ENCODE measurements at regions not wholly inside any gene's neighbourhood (a gene's known extent, or its start where the extent isn't known, plus 50 kb on each side); places are given as distances from the start of the nearest gene placed in this dataset.
A peak's percentile ranks its signal among the peaks of the same experiment; 100 is the strongest.

DNA sequence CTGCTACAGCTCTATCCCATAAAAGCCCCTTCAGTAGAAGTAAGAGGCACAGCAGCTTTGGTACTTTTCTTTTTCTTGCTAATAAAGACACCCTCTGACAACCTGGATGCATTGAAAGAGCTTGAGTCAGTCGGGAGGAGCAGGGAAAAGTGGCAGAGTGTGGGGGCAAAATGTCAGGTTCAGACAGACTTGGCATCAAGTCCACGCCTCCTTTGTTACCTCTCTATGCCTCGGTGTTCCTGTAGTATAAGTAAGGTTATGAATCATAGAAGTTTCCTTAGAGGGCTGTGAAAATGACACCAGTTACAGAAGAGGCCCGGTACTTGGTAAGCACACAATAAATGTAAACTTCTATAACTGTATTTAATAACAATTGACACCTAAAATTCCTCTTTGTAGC is 133.9 kb downstream of the ESM1 start:
- no peak for DNase-seq

DNA sequence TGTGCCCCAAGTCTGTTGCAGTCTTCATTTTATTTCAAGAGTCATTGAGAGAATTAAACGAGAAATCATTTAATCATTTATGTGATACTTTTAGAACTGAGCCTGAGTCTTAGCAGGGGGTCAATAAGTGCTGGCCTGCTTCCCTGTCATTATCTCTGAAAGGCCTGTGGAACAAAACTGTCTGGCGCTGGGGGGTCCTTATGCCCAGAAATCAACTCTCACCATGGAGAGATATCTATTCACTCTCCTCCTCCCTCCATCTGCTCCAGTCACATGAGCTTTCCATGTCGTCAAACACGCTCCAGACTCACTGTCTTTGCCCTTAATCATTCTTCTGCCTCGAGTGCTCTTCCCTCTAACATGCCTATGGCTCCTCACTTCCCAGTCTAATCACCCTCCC is 136.8 kb downstream of the ESM1 start:
- no peak for DNase-seq

DNA sequence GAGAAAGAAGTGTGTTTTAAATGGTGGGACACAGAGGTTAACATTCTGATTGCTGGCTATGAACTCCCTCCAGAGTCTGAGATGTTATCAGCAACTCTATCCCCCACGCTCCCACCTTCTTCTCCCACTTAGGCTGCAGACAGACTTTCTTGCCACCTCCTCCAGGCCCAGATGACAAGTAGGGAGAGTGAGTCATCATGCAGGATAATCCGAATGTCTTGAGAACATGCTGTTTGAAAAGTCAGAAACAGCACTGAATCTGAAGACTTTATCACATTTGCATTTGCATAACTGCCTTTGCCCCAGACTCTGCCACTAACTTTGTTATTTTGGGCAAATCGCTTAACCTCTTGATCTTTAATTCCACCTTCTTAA is 139.8 kb downstream of the ESM1 start:
- no peak for DNase-seq

DNA sequence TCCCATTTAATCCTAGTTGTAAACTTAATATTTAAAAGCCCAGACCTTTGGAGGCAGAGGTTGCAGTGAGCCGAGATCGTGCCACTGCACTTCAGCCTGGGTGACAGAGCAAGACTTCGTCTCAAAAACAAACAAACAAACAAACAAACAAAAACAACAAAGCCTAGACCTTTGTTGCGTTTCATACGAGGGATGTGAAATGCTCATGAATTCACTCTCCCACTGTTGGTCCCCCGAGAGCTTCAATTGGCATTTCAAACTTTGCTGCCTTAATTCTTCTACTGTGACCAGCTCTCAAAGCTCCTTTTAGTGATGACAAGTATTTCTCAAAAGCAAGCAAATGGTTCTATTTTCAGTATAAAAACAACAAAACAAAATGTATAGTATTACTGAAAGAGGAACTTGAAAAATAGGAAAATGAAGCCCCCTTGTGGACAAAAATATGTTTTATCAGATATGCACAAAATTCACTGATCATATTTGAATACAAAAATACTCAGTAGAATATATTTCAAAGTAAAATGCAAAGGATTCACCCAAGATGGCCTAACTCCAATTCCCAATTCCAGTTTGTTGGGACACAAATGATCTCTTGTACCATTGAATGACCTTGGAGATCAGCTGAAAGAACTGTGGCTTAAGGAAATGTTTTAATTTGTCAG is 140.4 kb downstream of the ESM1 start:
- DNase-seq: peak; percentile 82

DNA sequence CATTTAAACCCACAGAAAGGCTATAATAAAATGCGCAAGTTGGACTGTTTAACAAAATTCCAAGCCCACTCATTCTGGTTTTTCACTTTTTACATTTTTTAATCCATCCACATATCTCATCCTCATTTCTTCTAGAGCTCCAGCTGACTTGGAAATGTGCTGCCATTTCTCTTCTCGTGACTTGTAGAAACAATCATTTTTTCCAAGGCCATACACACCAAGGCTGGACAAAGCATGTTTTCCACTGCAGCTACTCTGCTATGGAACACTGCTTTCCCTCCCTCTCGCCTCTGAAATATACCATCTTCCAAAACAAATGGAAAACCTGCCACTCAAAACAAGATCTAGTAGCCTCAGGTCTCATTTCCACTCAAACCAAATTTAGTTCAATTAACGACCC is 141.1 kb downstream of the ESM1 start:
- DNase-seq: no peak

DNA sequence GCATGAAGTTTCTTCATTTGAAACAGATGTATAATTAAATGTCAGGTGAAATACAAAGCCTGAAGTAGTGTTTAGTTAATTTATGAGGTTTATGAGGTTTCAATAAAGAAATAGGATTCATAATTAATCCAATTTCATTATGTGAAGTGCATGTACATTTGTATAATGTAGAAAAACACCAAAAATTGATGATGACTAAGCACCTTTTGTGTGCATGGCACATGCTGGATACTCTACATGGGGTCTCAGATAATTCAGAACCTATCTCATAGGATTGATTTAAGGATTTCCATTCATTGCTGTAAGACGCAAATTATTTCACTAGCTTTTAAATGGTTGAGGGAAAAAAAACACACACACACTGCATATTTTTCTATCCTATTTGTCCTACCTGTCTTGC is 143.9 kb downstream of the ESM1 start:
- no peak for DNase-seq

DNA sequence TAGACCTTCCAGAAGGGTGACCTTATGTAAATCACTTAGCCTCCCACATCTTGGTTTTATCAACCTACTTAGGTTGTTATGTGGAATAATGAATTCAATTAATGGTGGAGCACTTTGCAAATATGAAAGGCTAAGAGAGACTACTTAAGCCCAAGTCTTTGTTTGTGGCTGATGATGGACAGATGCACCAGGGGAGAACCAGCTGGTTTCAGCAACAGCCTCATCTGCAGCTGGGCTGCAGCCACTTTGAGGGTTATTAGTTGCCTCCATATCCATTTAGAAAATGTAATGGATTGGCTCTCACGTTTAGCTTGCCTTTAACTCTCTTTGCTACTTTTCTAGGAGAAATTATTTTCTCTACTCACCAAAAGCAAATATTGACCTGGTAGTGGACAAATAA is 146.6 kb downstream of the ESM1 start:
- DNase-seq: no peak

DNA sequence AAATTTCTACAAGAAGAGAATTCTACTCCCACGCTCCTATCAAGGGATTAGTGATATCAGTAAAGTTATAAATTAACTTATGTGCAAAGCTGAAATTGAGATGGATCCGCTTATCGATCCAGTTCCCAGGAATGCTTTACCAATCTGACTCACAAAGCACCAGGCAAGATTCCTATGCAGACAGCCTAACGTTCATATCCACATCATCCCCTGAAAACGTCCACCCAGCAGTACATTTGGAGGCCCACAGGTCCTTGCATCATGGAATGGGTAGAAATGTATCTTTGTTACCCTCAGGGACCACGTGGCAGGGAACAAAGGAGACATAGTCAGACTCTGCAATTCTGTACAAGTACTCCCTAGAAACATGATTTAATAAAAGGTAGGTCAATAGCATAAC is 147.4 kb downstream of the ESM1 start:
- DNase-seq: no peak

DNA sequence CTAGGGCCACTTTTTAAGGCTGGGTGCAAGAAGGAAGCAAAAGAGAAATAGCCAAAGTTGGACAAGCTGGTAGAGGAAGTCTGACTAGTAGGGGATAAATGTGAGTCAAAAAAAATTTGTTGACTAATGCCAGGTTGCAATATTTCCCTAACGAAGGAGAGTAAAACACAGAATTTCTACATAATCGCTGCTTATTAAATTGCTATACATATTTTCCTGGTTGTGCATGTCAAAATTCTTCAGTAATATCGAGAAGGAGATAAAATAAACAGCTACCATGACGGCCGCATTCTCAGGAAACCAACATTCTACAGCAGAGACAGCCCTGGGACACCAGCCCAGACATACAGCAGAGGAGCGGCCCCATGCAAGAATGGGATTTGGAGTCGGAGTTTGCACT is 148.3 kb downstream of the ESM1 start:
- no peak for DNase-seq

DNA sequence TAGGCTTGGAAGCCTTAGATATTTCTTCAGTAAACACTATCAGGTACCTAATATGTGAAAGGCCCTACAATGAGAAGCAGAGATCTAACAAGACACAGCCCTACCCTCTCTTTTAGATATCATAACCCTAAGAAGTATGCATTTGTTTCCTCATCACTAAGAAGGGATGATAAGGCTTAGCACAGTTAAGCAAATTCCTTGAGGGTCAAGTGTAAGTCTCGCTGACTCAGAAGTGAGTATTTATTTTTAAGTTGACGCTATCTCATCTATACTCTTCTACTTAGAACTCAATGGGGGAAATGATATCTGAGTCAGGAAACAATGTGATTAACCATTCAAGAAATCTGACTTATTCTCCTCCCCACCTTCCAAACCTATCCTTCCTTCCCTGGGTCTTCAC is 149.7 kb downstream of the ESM1 start:
- DNase-seq: no peak

DNA sequence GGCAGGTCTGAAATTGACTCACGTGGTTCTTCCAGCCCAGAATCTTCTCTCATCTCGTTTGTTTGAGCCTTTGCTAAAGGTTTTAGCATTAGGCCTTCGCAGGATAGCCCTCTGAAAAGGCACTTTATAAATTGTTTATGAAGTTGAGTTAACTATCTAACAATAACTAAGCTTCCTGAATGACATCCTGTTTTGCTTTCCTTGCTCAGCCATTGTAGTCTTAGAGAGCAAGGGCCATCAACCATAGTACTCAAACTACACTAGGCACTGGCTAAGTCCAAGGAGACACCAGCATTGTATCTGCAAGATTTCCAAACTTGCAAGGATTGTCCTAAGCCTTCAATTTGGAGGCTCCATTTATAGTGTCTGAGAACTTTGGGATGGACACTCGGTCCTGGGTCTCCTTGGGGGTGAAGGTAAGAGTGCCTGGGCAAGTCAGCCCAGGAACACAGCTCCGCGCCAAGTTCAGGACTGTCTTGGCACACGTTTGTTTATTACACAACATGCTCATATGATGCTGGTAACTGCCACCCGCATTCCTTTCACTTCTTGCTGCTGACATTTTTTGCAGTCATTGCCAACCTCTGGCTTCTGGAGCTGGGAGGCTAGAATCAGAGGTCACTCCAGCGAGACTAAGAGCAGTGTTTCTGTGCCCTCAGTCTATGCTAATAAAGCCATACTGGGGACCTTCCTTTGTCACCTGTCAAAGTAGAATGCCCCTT is 151.1 kb downstream of the ESM1 start:
- DNase-seq: no peak

DNA sequence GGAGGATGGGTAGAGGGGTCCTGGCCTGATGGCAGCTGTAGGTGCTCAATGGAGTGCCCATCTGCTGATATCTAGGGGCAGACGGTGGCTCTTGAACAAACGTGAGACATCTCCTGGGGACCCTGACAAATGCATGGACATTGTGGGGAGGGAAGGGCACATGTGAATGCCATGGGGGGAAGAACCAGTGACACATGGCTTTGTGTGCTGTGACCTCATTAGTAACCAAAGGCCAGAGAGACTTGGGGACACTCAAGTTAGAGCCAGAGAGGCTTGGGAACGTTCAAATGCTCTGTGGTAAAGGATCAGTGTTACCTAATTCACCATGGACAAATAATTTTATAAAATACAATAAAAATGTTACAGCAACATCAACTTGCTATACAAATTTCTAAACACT is 151.8 kb downstream of the ESM1 start:
- no peak for DNase-seq

DNA sequence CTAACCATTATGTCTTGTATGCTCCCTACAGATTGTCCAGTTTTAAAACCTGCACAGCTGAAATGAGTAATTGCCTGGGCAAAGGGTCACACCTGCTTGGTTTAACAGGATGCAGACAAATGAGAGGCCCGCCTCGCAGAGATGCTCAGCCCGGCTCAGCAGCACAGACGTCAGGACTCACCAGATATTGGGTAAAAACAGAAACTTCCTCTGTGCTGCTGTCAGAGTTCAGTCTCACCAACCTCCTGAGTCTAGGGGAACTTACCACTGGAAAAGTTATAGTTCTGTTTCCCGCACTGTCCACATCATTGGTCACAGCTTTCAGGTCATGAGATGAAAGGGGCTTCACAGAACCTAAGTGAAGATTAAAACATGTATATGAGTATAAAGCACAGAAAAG is 152.5 kb downstream of the ESM1 start:
- DNase-seq: no peak

DNA sequence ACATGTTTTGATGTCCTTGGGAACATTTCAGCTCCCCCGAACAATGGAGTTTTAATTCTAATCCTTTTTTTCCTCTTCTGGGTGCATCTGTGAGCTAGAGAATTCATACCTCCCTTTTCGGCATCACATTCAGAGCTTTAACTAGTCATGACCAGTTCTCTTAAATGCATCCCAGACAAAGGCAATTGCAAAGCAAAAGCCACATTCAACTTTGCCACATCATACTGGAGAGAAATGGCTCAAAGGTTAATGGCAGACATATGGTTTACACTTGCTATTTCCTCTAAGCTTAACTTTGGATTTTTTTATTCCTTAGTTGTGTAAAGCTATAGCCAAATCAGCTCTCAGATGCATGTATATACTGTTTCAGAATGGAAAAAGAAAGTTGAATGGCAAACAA is 153.3 kb downstream of the ESM1 start:
- DNase-seq: no peak

DNA sequence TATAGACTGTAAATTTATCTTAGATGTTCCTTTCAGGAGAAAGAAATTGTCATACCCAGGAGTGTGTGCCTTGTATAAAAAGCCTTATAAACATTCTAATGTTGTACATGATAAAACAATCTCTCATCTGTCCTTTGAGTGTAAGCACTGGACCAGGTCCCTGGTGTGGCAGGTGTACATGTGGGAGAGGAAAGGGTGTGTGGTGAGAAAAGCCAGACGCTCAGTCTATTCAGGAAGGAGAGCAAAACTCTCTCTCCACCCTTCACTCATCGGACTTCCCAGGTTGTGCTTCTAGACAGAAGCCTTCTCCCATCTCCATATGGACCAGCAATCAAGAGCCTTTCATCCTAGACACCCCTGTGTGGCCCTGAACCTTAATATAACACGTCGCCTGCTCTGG is 154.2 kb downstream of the ESM1 start:
- no peak for DNase-seq

DNA sequence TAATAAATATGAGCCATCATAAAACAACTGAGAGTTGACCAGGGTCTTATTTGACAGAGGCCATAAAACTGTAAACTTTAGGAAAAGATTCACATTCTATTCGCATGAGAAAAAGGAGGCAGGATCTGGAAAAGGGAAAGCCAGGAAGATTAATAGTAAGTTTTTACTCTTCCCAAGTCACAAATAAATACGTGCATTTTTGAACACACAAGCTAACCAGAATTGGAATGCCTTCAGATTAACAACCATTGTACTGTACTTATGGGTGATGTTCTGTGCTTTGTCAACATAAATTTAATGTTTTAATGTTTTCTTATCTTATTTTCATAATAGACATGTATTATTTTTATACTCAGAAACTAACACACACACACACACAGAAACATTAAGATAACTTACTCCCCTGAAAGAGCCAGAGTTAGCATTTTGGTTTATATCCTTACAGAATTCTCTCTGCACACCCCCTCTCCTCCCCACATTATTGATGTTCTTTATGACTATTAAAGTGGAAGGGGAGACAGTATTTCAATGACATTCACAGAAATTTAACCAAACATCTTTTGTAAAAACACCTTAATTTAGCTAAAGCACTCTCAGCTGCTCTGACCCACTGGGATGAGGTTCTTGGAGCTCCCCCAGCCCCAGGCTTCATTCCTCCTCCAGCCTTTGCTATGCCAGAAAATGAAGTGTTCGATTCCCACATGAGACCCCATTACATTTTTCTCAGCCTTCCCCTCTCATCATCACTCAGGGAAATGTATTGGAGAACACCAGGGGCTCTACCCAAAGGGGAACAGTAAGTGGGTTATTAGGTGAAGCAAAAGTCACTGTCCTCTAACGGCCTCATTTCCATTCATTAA is 155.5 kb downstream of the ESM1 start:
- no peak for DNase-seq

DNA sequence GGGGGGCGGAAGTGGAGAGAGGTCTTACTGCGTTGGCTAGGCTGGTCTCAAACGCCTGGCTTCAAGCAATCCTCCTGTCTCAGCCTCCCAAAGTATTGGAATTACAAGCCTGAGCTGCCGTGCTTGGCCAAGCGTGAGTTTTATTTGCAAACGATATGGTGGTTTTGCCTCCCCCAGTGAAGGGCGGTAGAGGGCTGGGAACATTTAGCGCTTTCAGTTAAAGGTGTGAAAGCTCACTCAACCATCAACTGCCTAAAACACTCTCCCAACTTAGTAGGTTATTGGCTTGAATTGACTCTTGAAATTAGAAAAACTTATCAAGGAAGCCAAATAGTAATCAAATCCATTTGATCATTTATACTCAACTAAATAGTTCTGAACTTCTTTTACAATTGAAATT is 156.3 kb downstream of the ESM1 start:
- DNase-seq: no peak

DNA sequence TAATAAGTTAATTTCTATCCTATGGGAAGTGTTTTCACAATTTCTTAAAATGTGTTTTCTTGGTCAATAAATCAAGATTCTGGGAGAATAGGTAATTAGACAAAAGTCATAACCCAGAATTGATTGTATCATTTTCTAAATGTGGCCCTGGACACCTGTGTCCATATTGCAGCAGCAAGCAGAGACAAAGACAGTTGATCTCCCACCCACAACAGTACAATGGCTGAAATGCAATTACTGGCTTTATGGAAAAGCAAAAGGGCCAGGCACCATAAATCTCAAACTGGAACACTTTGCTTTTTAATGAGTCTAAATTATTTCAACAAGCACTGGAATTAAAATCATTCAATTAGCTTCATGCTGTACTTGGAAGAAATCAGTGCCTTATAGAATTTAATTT is 157.2 kb downstream of the ESM1 start:
- no peak for DNase-seq

DNA sequence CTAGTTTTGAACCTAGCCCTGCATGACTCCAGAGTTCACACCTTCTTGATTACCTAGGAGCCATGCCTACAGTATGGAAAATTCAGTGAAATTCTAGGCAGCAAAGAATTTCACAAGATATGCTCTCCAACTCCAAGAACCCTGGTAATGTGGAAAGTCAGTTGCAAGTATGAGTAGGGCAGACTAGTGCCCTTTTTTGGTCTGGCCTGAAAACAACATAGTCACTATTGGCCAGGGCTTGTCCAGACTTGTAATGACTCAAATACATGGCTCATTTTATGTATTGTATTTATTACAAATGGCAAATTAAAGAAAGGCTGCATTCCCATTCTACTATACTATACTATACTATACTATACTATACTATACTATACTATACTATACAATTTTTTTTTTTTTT is 160.4 kb downstream of the ESM1 start:
- no peak for DNase-seq

DNA sequence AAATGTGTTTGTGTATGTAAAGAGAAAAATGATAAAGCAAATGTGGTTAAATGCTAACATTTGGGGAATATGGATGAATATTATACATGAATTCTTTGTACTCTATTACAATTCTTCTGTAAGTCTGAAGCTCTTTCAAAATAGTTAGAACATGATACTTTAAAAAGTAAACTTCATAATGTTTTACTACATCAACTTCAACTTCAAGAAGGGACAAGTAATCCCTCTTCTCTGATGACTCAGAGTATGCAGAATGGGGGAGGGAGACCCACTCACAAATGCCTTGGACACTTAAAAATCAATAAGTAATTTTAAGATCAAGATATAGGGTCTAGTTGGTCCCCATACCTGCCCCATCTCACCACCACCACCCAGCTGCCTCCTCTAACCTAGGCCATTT is 162.4 kb downstream of the ESM1 start:
- DNase-seq: no peak

DNA sequence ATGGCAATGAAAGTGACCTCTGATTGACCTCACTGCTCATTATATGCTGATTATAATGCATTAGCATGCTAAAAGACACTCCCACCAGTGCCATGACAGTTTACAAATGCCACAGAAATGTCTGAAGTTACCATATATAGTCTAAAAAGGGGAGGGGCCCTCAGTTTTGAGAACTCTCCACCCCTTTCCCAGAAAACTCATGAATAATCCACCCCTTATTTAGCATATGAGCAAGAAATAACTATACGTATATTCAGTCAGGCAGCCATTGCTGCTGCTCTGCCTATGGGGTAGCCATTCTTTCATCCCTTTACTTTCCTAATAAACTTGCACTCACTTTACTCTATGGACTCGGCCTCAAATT is 163.1 kb downstream of the ESM1 start:
- DNase-seq: no peak

DNA sequence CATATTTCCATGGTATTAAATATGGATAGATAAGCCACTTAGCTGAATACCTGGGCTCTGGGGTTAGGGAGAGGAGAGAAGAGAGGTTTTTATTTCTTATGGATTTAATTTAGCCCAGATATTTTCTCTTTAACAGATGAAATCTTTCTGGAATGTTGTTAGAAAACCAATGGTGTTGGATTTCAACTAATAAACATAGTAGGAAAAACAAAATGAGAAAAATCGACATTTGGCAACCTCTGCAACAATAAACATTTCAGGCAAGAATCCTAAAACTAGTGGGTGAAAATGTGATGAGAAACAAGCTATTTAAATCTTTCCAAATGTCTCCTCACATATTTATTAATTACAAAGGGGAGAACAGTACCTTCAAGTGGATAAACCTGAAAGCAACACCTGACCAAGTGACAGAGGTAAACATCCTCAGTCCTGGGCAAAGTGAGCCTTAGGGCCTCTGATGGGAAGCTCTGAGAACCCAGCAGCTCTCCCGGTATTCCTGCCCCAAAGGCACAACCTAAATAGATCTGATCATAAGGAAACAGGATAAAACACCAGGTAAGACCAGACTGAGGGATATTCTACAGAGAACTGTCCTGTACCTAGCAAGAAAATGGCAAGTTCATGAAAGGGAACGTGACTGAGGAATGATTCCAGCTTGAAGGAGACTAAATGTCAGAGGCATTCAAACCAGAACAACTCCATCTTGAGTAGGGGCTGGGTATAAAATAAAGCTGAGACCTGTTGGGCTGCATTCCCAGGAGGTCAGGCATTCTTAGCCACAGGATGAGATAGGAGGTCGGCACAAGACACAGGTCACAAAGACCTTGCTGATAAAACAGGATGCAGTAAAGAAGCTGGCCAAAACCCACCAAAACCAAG is 163.7 kb downstream of the ESM1 start:
- no peak for DNase-seq
